ENCODE measurements at regions not wholly inside any gene's neighbourhood (a gene's known extent, or its start where the extent isn't known, plus 50 kb on each side); places are given as distances from the start of the nearest gene placed in this dataset.
A peak's percentile ranks its signal among the peaks of the same experiment; 100 is the strongest.

- H3K4me1 ChIP-seq: no peaks in the 10 kb centered on the region
- ATAC-seq (no peak), DNase-seq (no peak)
- H3K27ac ChIP-seq: no peak overlapping the region
- intact Hi-C loops (cut with DNase I): no loop called here
- TF ChIP-seq CTCF (IDR thresholded peaks at IDR 0.05): no peak
- no peaks in the 10 kb centered on the region for H3K9me3 ChIP-seq
- H3K27me3 ChIP-seq: no peaks in the 10 kb centered on the region
- no peak overlapping the region for H3K4me3 ChIP-seq
- H3K36me3 ChIP-seq: no peaks in the 10 kb centered on the region
Observed at GRCh38 chr22:48424661-48425060, 1403.0 kb downstream of the BRD1 start.

- H3K4me3 ChIP-seq: no peak overlapping the region
- H3K36me3 ChIP-seq: no peaks in the 10 kb centered on the region
- H3K27me3 ChIP-seq: no peaks in the 10 kb centered on the region
- no peak overlapping the region for H3K27ac ChIP-seq
- TF ChIP-seq CTCF (IDR thresholded peaks at IDR 0.05): no peak
- intact Hi-C loops (cut with DNase I): no loop called here
- DNase-seq: peak in 1 of 4 donors; percentile 68
- no peaks in the 10 kb centered on the region for H3K4me1 ChIP-seq
- no peak for ATAC-seq
- H3K9me3 ChIP-seq: no peaks in the 10 kb centered on the region
Observed at GRCh38 chr22:48424201-48424627, 1403.5 kb downstream of the BRD1 start.

- Histone ChIP-seq H3K27ac (no peak overlapping the region), H3K4me3 (no peak overlapping the region), H3K36me3 (no peaks in the 10 kb centered on the region), H3K4me1 (no peaks in the 10 kb centered on the region), H3K9me3 (no peaks in the 10 kb centered on the region), H3K27me3 (no peaks in the 10 kb centered on the region)
- intact Hi-C loops (cut with DNase I): no loop called here
- ATAC-seq (no peak), DNase-seq (no peak)
- TF ChIP-seq CTCF (IDR thresholded peaks at IDR 0.05): no peak
Observed at GRCh38 chr22:48423481-48423911, 1404.2 kb downstream of the BRD1 start.

GRCh38 chr22:48422900-48423480 lies 1404.7 kb downstream of the BRD1 start:
- Histone ChIP-seq H3K4me1 (no peaks in the 10 kb centered on the region), H3K36me3 (no peaks in the 10 kb centered on the region)
- intact Hi-C loops (cut with DNase I): no loop called here

GRCh38 chr22:48418831-48419230 lies 1408.8 kb downstream of the BRD1 start:
- H3K36me3 ChIP-seq: no peaks in the 10 kb centered on the region
- H3K27me3 ChIP-seq: peaks cover 0 to 9% of the 10 kb centered on the region in 2 donors
- no peak overlapping the region for H3K4me3 ChIP-seq
- intact Hi-C loops (cut with DNase I): no loop called here
- no peak for TF ChIP-seq CTCF (IDR thresholded peaks at IDR 0.05)
- H3K9me3 ChIP-seq: no peaks in the 10 kb centered on the region
- no peak overlapping the region for H3K27ac ChIP-seq
- peak in 1 of 4 donors; percentile 65 for DNase-seq
- H3K4me1 ChIP-seq: no peaks in the 10 kb centered on the region
- no peak for ATAC-seq

More at GRCh38 chr22:48422900-48423480, 1404.7 kb downstream of the BRD1 start:
- DNase-seq (no peak), ATAC-seq (no peak)
- TF ChIP-seq CTCF (IDR thresholded peaks at IDR 0.05): no peak
- no peak overlapping the region for H3K4me3 ChIP-seq
- no peak overlapping the region for H3K27ac ChIP-seq
- no peaks in the 10 kb centered on the region for H3K27me3 ChIP-seq
- no peaks in the 10 kb centered on the region for H3K9me3 ChIP-seq

All from left lung (tissue), 4 donors.